ENCODE measurements at regions not wholly inside any gene's neighbourhood (a gene's known extent, or its start where the extent isn't known, plus 50 kb on each side); places are given as distances from the start of the nearest gene placed in this dataset.

DNA sequence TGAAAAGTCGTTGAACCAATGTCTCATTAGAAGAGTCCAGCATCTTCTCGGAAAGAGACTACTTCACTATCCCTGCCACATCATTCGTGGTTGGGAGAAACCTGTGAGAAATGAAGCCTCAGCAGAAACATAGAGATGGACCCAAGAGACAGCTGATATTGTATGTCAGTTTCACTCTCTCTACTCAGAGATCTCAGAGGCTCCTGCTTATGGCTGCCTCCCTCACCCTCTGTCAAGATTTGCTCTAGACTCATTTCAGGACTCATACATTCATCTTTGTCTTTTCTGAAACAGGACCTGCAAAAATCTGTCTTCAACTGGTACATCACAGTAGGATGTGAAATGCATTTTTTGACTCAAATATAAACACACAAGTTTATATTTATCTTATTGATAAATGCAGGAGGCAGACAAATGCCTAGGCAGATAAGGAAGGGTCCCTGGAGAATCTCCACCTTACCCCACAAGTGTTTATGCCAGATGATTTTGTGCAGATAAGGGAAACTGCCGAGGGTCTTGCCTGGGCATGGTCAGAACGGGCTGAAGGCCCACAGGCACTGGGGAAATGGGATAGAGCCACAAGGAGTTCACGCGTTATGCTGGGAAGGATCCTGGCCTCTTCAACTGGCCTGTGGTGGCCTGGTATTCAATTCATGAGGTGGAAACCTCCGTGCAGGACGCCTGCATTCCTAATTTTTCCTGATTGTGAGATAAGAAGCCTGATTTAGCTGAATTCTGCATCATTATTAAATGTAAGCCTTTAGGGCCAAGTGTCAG is 1834.0 kb upstream of the PCDH20 start:
- TF ChIP-seq, protein P1, sequence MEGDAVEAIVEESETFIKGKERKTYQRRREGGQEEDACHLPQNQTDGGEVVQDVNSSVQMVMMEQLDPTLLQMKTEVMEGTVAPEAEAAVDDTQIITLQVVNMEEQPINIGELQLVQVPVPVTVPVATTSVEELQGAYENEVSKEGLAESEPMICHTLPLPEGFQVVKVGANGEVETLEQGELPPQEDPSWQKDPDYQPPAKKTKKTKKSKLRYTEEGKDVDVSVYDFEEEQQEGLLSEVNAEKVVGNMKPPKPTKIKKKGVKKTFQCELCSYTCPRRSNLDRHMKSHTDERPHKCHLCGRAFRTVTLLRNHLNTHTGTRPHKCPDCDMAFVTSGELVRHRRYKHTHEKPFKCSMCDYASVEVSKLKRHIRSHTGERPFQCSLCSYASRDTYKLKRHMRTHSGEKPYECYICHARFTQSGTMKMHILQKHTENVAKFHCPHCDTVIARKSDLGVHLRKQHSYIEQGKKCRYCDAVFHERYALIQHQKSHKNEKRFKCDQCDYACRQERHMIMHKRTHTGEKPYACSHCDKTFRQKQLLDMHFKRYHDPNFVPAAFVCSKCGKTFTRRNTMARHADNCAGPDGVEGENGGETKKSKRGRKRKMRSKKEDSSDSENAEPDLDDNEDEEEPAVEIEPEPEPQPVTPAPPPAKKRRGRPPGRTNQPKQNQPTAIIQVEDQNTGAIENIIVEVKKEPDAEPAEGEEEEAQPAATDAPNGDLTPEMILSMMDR (IDR thresholded peaks at IDR 0.05; ENCODE audit: insufficient read depth, low read length, poor library complexity, severe bottlenecking): no peak
- TF ChIP-seq EZH2phosphoT487 (conservative IDR thresholded peaks at IDR 0.05; ENCODE audit: low read length): no peak

Measured in SU-DHL-6 (cell line).